DOHH2 (cell line): ENCODE measurements at regions not wholly inside any gene's neighbourhood (a gene's known extent, or its start where the extent isn't known, plus 50 kb on each side); places are given as distances from the start of the nearest gene placed in this dataset.

Experiments
- H3F3A ChIP-seq: fragments of 200-600 bp; sonication (generic), shearing (Covaris generic); 2 replicates; pipeline ENCODE4 v1.6.0; 2016; ENCODE audit warnings: antibody characterized with exemption, mild to moderate bottlenecking; ENCODE audit not compliant: control insufficient read depth, insufficient read depth
- H3K27ac ChIP-seq: fragments of 200-600 bp; sonication (generic); 2 replicates; pipeline ENCODE4 v1.5.1; 2014; ENCODE audit warnings: low read depth, mild to moderate bottlenecking, low read length, moderate library complexity
- H3K27me3 ChIP-seq: fragments of 200-600 bp; sonication (generic); 2 replicates; pipeline ENCODE4 v1.6.1; 2014; ENCODE audit warnings: mild to moderate bottlenecking, low read length, mixed read lengths; ENCODE audit not compliant: control insufficient read depth
- H3K36me3 ChIP-seq: fragments of 200-600 bp; sonication (generic); 2 replicates; pipeline ENCODE4 v1.6.1; 2014; ENCODE audit warnings: mild to moderate bottlenecking, low read length, moderate library complexity, mixed read lengths; ENCODE audit not compliant: control insufficient read depth
- H3K4me1 ChIP-seq: fragments of 200-600 bp; sonication (generic); 2 replicates; pipeline ENCODE4 v1.6.1; 2014; ENCODE audit warnings: mild to moderate bottlenecking, low read length, mixed read lengths; ENCODE audit not compliant: control insufficient read depth
- H3K4me2 ChIP-seq: fragments of 200-600 bp; sonication (generic); 2 replicates; pipeline ENCODE4 v1.6.0; 2014; ENCODE audit warnings: mild to moderate bottlenecking, low read length, moderate library complexity
- H3K4me3 ChIP-seq: fragments of 200-600 bp; sonication (generic); 2 replicates; pipeline ENCODE4 v1.5.1; 2014; ENCODE audit warnings: mild to moderate bottlenecking, low read length, mixed read lengths
- H3K79me2 ChIP-seq: fragments of 200-600 bp; sonication (generic); 2 replicates; pipeline ENCODE4 v1.6.1; 2014; ENCODE audit warnings: mild to moderate bottlenecking, low read length, mixed read lengths; ENCODE audit not compliant: control insufficient read depth
- H3K9me2 ChIP-seq: fragments of 200-600 bp; sonication (generic); replicated peaks from 2 replicates; pipeline ENCODE4 v1.6.1; 2014; ENCODE audit warnings: mild to moderate bottlenecking, low read length, mixed read lengths; ENCODE audit not compliant: control insufficient read depth
- H3K9me3 ChIP-seq: fragments of 200-600 bp; sonication (generic); 2 replicates; pipeline ENCODE4 v1.6.1; 2014; ENCODE audit warnings: antibody characterized with exemption, low read length, mixed read lengths; ENCODE audit not compliant: control insufficient read depth, insufficient read depth
- H4K20me1 ChIP-seq: fragments of 200-600 bp; sonication (generic); 2 replicates; pipeline ENCODE4 v1.6.0; 2014; ENCODE audit warnings: low read depth, mild to moderate bottlenecking, antibody characterized with exemption, low read length, moderate library complexity; ENCODE audit not compliant: control insufficient read depth, insufficient read depth
- EZH2phosphoT487 ChIP-seq: fragments of 200-600 bp; sonication (generic); IDR thresholded peaks from 2 replicates; pipeline ENCODE4 v1.6.1; 2017; ENCODE audit warnings: borderline replicate concordance, mild to moderate bottlenecking, antibody characterized with exemption, low read length, moderate library complexity, mixed read lengths
- TF ChIP-seq, protein P1 (sequence below): fragments of 200-600 bp; sonication (generic); IDR thresholded peaks from one replicate; pipeline ENCODE4 v1.5.1; 2014; ENCODE audit warnings: antibody characterized with exemption, mild to moderate bottlenecking, low read depth, low read length; ENCODE audit not compliant: poor library complexity, severe bottlenecking

DNA sequence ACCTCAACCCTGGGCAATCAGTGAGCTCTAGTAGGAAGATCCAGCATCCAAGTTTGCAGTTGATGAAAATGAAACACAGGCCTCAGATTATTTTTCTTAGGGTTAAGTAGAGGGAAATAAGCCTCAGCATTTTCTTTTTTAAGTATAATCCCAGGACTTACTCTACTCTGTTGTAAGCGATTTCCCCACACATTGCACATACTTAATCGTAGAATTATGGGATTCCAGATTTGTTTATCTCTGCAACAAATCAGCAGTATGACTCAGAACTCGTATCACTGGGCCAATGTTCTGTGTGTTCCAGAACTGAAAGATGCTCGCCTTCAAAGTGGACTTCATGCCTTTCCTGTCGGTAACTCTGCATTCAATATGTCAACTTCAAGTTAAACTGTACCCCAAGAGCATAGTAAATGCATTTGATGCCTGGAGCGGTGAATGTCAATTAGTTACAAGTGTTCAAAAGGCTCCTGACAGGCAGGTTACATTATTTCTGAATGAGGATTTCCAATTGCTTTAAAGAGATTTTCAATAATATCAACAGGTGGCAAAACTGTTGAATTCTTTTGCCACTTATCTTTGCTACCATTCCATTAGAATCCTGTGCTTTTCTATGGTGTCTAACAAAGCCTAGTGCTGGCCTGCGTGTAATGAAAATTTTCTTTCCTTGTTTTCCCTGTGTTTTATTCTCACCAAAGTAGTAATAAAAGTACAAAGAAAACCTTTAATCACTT is 323.8 kb upstream of the SYT1 start:
- no peaks in the 10 kb centered on the region for H3K79me2 ChIP-seq
- H3K27ac ChIP-seq, result no peak overlapping the region
- no peaks in the 10 kb centered on the region for H4K20me1 ChIP-seq
- no peaks in the 10 kb centered on the region for H3K27me3 ChIP-seq
- no peaks in the 10 kb centered on the region for H3F3A ChIP-seq
- H3K9me2 ChIP-seq, result no peaks in the 10 kb centered on the region
- H3K4me2 ChIP-seq, result no peak overlapping the region
- H3K9me3 ChIP-seq, result no peaks in the 10 kb centered on the region
- no peaks in the 10 kb centered on the region for H3K4me1 ChIP-seq
- no peaks in the 10 kb centered on the region for H3K36me3 ChIP-seq
- TF ChIP-seq EZH2phosphoT487, result no peak
- TF ChIP-seq, protein P1, sequence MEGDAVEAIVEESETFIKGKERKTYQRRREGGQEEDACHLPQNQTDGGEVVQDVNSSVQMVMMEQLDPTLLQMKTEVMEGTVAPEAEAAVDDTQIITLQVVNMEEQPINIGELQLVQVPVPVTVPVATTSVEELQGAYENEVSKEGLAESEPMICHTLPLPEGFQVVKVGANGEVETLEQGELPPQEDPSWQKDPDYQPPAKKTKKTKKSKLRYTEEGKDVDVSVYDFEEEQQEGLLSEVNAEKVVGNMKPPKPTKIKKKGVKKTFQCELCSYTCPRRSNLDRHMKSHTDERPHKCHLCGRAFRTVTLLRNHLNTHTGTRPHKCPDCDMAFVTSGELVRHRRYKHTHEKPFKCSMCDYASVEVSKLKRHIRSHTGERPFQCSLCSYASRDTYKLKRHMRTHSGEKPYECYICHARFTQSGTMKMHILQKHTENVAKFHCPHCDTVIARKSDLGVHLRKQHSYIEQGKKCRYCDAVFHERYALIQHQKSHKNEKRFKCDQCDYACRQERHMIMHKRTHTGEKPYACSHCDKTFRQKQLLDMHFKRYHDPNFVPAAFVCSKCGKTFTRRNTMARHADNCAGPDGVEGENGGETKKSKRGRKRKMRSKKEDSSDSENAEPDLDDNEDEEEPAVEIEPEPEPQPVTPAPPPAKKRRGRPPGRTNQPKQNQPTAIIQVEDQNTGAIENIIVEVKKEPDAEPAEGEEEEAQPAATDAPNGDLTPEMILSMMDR, result no peak
- no peak overlapping the region for H3K4me3 ChIP-seq

DNA sequence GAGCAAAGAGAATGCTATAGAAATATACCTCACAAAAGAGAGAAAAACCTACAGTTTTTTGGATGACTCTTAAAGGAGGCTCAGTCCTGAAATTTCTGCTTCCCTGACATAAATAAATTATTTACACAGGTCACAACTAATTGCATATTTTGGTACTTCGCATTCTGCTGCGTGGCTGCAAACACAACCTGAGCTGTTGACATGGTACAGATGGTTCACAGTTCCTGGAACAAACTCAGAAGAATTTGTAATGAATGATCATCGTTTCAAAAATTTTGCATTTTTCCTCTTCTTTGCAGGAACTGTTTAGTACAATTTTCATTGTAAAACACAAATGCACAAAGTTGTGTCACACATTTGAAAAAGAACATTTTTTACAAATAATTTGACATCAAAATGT is 313.7 kb upstream of the SYT1 start:
- Histone ChIP-seq H3K4me3 (no peak overlapping the region), H3K79me2 (no peaks in the 10 kb centered on the region), H3K4me1 (no peaks in the 10 kb centered on the region), H3K9me3 (no peaks in the 10 kb centered on the region), H3F3A (no peaks in the 10 kb centered on the region), H3K36me3 (no peaks in the 10 kb centered on the region), H4K20me1 (no peaks in the 10 kb centered on the region), H3K27ac (no peak overlapping the region), H3K9me2 (no peaks in the 10 kb centered on the region), H3K4me2 (no peak overlapping the region), H3K27me3 (no peaks in the 10 kb centered on the region)
- TF ChIP-seq EZH2phosphoT487, result no peak
- TF ChIP-seq, protein P1, result no peak

- no peak overlapping the region for H3K27ac ChIP-seq
- TF ChIP-seq EZH2phosphoT487, result no peak
- TF ChIP-seq, protein P1, result no peak
- H3K4me3 ChIP-seq, result no peak overlapping the region
- H3K9me3 ChIP-seq, result no peaks in the 10 kb centered on the region
- no peaks in the 10 kb centered on the region for H3K4me1 ChIP-seq
- H4K20me1 ChIP-seq, result no peaks in the 10 kb centered on the region
- H3K27me3 ChIP-seq, result no peaks in the 10 kb centered on the region
- no peaks in the 10 kb centered on the region for H3F3A ChIP-seq
- no peaks in the 10 kb centered on the region for H3K79me2 ChIP-seq
- H3K9me2 ChIP-seq, result no peaks in the 10 kb centered on the region
- no peak overlapping the region for H3K4me2 ChIP-seq
- no peaks in the 10 kb centered on the region for H3K36me3 ChIP-seq
These were observed 308.8 kb upstream of the SYT1 start for GRCh38 chr12:78555802-78556201.
